ENCODE measurements at regions not wholly inside any gene's neighbourhood (a gene's known extent, or its start where the extent isn't known, plus 50 kb on each side); places are given as distances from the start of the nearest gene placed in this dataset.

DNA sequence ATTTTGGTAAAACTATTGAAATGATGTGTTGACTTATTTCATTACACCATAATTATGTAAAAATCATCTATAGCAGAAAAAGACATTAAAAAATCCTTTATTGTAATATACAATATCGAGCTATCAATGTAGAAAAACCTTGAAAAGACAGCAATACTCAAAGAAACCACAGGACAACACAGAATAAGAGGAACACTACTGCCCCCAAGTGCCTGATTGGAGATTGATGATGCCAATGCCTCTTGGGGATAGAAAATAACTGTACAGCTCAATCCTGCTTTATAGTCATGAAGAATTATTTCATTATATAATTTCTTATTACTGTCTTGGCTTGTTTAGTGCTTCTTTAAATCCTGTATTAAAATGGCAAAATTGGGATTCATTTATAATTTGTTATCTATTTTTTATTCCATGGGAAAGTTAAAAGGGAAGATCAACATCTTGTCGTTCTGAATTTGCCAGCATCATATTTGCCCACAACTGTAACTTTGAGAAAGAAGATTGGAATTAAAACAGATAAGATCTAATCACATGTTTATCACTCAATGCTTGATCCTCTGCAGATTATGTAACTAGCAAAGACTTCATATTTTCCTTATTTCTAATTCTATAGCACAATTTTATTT lies 337.5 kb downstream of the CDH9 start:
- TF ChIP-seq, protein P1, sequence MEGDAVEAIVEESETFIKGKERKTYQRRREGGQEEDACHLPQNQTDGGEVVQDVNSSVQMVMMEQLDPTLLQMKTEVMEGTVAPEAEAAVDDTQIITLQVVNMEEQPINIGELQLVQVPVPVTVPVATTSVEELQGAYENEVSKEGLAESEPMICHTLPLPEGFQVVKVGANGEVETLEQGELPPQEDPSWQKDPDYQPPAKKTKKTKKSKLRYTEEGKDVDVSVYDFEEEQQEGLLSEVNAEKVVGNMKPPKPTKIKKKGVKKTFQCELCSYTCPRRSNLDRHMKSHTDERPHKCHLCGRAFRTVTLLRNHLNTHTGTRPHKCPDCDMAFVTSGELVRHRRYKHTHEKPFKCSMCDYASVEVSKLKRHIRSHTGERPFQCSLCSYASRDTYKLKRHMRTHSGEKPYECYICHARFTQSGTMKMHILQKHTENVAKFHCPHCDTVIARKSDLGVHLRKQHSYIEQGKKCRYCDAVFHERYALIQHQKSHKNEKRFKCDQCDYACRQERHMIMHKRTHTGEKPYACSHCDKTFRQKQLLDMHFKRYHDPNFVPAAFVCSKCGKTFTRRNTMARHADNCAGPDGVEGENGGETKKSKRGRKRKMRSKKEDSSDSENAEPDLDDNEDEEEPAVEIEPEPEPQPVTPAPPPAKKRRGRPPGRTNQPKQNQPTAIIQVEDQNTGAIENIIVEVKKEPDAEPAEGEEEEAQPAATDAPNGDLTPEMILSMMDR (IDR thresholded peaks at IDR 0.05 in 4 of 5, conservative IDR thresholded peaks at IDR 0.05 in 1 of 5): no peak
- no peak for TF ChIP-seq POLR2A (IDR thresholded peaks at IDR 0.05)

Measured in gastrocnemius medialis (tissue), 4 donors.